Loucy (cell line): ENCODE measurements at regions not wholly inside any gene's neighbourhood (a gene's known extent, or its start where the extent isn't known, plus 50 kb on each side); places are given as distances from the start of the nearest gene placed in this dataset.

ENCODE experiments used
- EZH2phosphoT487 ChIP-seq: fragments of 200-600 bp; IDR thresholded peaks from 2 replicates; pipeline ENCODE4 v1.6.1; 2018; ENCODE audit warnings: antibody characterized with exemption, mild to moderate bottlenecking, moderate library complexity, borderline replicate concordance
- TF ChIP-seq, protein P1 (sequence below): fragments of 200-600 bp; sonication (generic); conservative IDR thresholded peaks from 2 replicates; pipeline ENCODE4 v1.5.1; 2014; ENCODE audit warnings: mild to moderate bottlenecking, antibody characterized with exemption, low read length

DNA sequence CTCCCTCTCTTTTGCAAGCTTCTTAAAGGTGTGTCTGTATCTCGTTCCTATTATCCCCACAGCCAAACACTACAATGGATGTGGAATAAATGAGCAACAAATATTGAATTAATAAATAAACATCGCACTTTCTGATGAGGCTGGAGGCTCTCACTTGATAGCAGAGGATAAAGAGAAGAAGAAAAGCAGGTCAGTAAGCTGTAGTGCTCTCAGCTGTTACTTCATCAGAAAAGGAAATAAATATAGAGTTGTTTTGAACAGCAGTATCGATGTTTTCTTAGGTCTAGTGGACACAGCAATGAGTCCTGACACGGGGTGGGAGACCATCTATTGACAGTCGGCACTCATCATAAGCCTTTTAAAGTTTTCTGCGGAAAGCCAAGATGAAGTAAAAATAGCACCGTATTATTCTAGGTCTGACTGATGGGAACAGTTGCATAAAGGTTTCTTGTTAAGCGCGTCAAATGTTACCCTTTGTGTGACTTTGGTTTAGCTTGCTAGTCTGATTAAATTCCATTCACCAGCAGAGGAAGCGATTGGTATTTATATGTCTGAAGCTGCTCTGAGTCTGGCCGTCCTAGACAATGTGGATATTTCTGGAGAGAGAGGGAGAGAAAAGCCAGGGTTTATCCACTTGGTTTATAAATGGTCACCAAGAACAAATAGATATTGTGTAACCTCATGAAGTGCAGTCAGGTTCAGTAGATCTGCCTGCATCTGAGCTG lies 646.1 kb downstream of the CDH11 start:
- TF ChIP-seq, protein P1, sequence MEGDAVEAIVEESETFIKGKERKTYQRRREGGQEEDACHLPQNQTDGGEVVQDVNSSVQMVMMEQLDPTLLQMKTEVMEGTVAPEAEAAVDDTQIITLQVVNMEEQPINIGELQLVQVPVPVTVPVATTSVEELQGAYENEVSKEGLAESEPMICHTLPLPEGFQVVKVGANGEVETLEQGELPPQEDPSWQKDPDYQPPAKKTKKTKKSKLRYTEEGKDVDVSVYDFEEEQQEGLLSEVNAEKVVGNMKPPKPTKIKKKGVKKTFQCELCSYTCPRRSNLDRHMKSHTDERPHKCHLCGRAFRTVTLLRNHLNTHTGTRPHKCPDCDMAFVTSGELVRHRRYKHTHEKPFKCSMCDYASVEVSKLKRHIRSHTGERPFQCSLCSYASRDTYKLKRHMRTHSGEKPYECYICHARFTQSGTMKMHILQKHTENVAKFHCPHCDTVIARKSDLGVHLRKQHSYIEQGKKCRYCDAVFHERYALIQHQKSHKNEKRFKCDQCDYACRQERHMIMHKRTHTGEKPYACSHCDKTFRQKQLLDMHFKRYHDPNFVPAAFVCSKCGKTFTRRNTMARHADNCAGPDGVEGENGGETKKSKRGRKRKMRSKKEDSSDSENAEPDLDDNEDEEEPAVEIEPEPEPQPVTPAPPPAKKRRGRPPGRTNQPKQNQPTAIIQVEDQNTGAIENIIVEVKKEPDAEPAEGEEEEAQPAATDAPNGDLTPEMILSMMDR: no peak
- TF ChIP-seq EZH2phosphoT487: no peak
